ENCODE measurements at regions not wholly inside any gene's neighbourhood (a gene's known extent, or its start where the extent isn't known, plus 50 kb on each side); places are given as distances from the start of the nearest gene placed in this dataset.

DNA sequence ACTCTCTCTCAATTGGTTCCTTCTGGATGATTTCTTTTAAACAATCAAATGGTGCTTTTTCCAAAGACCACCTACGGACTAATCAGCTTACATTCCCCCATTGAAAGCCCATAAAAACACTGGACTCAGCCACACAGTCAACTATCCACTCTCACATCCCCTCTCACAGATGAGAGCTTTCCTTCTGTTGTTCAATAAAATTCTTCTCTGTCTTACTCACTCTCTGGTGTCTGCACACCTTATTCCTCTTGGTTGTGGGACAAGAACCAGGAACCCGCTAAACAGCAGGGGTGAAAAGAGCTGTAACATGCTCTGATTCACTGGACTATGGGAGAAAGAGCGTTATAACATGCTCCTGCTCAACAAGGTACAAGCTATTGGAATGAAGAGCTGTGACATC, 2896.2 kb downstream of the PCDH9 start:
- no peak for TF ChIP-seq ARNTL (CRISPR knock-in tag; IDR thresholded peaks at IDR 0.05; ENCODE audit: borderline replicate concordance, low read depth)
- no peak for TF ChIP-seq ZFP3 (CRISPR knock-in tag; IDR thresholded peaks at IDR 0.05)
- TF ChIP-seq, protein P1, sequence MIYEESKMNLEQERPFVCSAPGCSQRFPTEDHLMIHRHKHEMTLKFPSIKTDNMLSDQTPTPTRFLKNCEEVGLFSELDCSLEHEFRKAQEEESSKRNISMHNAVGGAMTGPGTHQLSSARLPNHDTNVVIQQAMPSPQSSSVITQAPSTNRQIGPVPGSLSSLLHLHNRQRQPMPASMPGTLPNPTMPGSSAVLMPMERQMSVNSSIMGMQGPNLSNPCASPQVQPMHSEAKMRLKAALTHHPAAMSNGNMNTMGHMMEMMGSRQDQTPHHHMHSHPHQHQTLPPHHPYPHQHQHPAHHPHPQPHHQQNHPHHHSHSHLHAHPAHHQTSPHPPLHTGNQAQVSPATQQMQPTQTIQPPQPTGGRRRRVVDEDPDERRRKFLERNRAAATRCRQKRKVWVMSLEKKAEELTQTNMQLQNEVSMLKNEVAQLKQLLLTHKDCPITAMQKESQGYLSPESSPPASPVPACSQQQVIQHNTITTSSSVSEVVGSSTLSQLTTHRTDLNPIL (CRISPR knock-in tag; IDR thresholded peaks at IDR 0.05; ENCODE audit: low read depth), result no peak
- no peak for TF ChIP-seq ISL1 (CRISPR knock-in tag; IDR thresholded peaks at IDR 0.05)
- TF ChIP-seq, protein P2, sequence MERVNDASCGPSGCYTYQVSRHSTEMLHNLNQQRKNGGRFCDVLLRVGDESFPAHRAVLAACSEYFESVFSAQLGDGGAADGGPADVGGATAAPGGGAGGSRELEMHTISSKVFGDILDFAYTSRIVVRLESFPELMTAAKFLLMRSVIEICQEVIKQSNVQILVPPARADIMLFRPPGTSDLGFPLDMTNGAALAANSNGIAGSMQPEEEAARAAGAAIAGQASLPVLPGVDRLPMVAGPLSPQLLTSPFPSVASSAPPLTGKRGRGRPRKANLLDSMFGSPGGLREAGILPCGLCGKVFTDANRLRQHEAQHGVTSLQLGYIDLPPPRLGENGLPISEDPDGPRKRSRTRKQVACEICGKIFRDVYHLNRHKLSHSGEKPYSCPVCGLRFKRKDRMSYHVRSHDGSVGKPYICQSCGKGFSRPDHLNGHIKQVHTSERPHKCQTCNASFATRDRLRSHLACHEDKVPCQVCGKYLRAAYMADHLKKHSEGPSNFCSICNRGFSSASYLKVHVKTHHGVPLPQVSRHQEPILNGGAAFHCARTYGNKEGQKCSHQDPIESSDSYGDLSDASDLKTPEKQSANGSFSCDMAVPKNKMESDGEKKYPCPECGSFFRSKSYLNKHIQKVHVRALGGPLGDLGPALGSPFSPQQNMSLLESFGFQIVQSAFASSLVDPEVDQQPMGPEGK (CRISPR knock-in tag; IDR thresholded peaks at IDR 0.05; ENCODE audit: borderline replicate concordance), result no peak
- TF ChIP-seq BACH2 (CRISPR knock-in tag; IDR thresholded peaks at IDR 0.05; ENCODE audit: borderline replicate concordance), result no peak
- no peak for TF ChIP-seq CSDC2 (CRISPR knock-in tag; IDR thresholded peaks at IDR 0.05)
- TF ChIP-seq, protein P3, sequence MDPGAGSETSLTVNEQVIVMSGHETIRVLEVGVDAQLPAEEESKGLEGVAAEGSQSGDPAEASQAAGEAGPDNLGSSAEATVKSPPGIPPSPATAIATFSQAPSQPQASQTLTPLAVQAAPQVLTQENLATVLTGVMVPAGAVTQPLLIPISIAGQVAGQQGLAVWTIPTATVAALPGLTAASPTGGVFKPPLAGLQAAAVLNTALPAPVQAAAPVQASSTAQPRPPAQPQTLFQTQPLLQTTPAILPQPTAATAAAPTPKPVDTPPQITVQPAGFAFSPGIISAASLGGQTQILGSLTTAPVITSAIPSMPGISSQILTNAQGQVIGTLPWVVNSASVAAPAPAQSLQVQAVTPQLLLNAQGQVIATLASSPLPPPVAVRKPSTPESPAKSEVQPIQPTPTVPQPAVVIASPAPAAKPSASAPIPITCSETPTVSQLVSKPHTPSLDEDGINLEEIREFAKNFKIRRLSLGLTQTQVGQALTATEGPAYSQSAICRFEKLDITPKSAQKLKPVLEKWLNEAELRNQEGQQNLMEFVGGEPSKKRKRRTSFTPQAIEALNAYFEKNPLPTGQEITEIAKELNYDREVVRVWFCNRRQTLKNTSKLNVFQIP (CRISPR knock-in tag; IDR thresholded peaks at IDR 0.05; ENCODE audit: borderline replicate concordance, low read depth), result no peak
- TF ChIP-seq, protein P4, sequence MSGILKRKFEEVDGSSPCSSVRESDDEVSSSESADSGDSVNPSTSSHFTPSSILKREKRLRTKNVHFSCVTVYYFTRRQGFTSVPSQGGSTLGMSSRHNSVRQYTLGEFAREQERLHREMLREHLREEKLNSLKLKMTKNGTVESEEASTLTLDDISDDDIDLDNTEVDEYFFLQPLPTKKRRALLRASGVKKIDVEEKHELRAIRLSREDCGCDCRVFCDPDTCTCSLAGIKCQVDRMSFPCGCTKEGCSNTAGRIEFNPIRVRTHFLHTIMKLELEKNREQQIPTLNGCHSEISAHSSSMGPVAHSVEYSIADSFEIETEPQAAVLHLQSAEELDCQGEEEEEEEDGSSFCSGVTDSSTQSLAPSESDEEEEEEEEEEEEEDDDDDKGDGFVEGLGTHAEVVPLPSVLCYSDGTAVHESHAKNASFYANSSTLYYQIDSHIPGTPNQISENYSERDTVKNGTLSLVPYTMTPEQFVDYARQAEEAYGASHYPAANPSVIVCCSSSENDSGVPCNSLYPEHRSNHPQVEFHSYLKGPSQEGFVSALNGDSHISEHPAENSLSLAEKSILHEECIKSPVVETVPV (CRISPR knock-in tag; IDR thresholded peaks at IDR 0.05), result no peak
- TF ChIP-seq ZFP30 (CRISPR knock-in tag; IDR thresholded peaks at IDR 0.05), result no peak
- TF ChIP-seq ZNF70 (CRISPR knock-in tag; IDR thresholded peaks at IDR 0.05), result no peak
- no peak for TF ChIP-seq TOX (CRISPR knock-in tag; IDR thresholded peaks at IDR 0.05; ENCODE audit: borderline replicate concordance)
- TF ChIP-seq RARB (CRISPR knock-in tag; IDR thresholded peaks at IDR 0.05), result no peak
- TF ChIP-seq ZNF8 (CRISPR knock-in tag; IDR thresholded peaks at IDR 0.05), result no peak
